Neural progenitor cell (in vitro differentiated cells): ENCODE measurements at regions not wholly inside any gene's neighbourhood (a gene's known extent, or its start where the extent isn't known, plus 50 kb on each side); places are given as distances from the start of the nearest gene placed in this dataset.

Source experiments
- CTCF ChIP-seq: fragments of 200-600 bp; sonication (generic); IDR thresholded peaks from 2 replicates; pipeline ENCODE4 v1.5.1; 2017; ENCODE audit warnings: antibody characterized with exemption, mild to moderate bottlenecking
- EZH2 ChIP-seq: fragments of 200-600 bp; sonication (generic); IDR thresholded peaks from 2 replicates; pipeline ENCODE4 v1.6.1; 2017; ENCODE audit warnings: antibody characterized with exemption, mild to moderate bottlenecking, moderate library complexity
- EZH2phosphoT487 ChIP-seq: fragments of 200-600 bp; sonication (generic); IDR thresholded peaks from 2 replicates; pipeline ENCODE4 v1.6.1; 2017; ENCODE audit warnings: antibody characterized with exemption

GRCh38 chr17:27398691-27399090 is 57.6 kb upstream of the KSR1 start:
- TF ChIP-seq EZH2 (no peak), CTCF (no peak), EZH2phosphoT487 (no peak)
